ENCODE measurements at regions not wholly inside any gene's neighbourhood (a gene's known extent, or its start where the extent isn't known, plus 50 kb on each side); places are given as distances from the start of the nearest gene placed in this dataset.

DNA sequence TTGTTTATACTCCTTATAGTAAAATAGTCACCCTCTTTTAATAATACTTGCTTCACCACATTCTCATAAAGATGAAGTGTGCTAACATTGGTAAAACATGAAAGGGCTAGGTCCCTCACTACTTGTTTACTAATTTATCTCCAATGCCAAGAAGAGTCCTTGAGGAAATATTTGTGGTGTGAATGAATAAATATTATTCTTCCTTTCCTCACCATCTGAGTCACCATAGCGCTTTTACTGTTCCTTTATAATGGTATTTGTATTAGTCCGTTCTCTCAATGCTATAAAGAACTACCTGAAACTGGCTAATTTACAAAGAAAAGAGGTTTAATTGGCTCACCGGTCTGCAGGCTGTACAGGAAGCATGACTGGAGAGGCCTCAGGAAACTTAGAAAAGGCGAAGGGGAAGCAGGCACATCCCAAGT, 222.8 kb upstream of the ZRANB2 start:
- TF ChIP-seq GATA2 (CRISPR knock-in tag; IDR thresholded peaks at IDR 0.05) (no peak), GABPA (IDR thresholded peaks at IDR 0.05; ENCODE audit: low read depth) (no peak), ELF1 (IDR thresholded peaks at IDR 0.05) (no peak), EP300 (IDR thresholded peaks at IDR 0.05; ENCODE audit: borderline replicate concordance in 1 of 2, low read depth in 1 of 2, low read length in 1 of 2) (no peak), FOXM1 (IDR thresholded peaks at IDR 0.05; ENCODE audit: low read depth) (no peak), RXRA (IDR thresholded peaks at IDR 0.05; ENCODE audit: borderline replicate concordance, low read depth) (no peak), POLR2AphosphoS5 (IDR thresholded peaks at IDR 0.05; ENCODE audit: low read depth, low read length) (no peak)
- TF ChIP-seq, protein P1, sequence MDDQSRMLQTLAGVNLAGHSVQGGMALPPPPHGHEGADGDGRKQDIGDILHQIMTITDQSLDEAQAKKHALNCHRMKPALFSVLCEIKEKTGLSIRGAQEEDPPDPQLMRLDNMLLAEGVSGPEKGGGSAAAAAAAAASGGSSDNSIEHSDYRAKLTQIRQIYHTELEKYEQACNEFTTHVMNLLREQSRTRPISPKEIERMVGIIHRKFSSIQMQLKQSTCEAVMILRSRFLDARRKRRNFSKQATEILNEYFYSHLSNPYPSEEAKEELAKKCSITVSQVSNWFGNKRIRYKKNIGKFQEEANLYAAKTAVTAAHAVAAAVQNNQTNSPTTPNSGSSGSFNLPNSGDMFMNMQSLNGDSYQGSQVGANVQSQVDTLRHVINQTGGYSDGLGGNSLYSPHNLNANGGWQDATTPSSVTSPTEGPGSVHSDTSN (IDR thresholded peaks at IDR 0.05), result no peak
- H4K20me1 ChIP-seq (ENCODE audit: insufficient read depth), result no peaks in the 10 kb centered on the region
- DNase-seq, result no peak
- H3K9me3 ChIP-seq, result no peaks in the 10 kb centered on the region
- ChIA-PET CTCF (no interaction called here), POLR2A (no interaction called here)
- H2AFZ ChIP-seq (ENCODE audit: low read depth), result no peak overlapping the region
- H3K4me1 ChIP-seq (ENCODE audit: control insufficient read depth in 1 of 2, insufficient read depth in 2 of 2, low read depth in 1 of 2, low read length in 1 of 2), result no peaks in the 10 kb centered on the region; a peak in 2 of 4 replicates
- H3K36me3 ChIP-seq (replicated peaks in 1 of 2; ENCODE audit: control insufficient read depth in 1 of 2, insufficient read depth in 2 of 2, low read length in 1 of 2), result no peaks in the 10 kb centered on the region
- no peaks in the 10 kb centered on the region for H3F3A ChIP-seq (replicated peaks; ENCODE audit: insufficient read depth)
- no peak overlapping the region for H3K4me3 ChIP-seq (ENCODE audit: low read depth in 2 of 2, low read length in 1 of 2)
- no peaks in the 10 kb centered on the region for H3K27me3 ChIP-seq (ENCODE audit: insufficient read depth)
- 37% methylated on average over 4 of the region's 4 CpGs for WGBS (ENCODE audit: low lambda C conversion rate)
- no peaks in the 10 kb centered on the region for H3K9me2 ChIP-seq
- no peak overlapping the region for H3K27ac ChIP-seq (ENCODE audit: low read depth in 2 of 2, low read length in 1 of 2)
- no peaks in the 10 kb centered on the region for H3K79me2 ChIP-seq (ENCODE audit: insufficient read depth)
- H3K4me2 ChIP-seq, result no peak overlapping the region
- no peak overlapping the region for H3K9ac ChIP-seq

GRCh38 chr1:71298633-71299032, 217.8 kb upstream of the ZRANB2 start:
- Histone ChIP-seq H3K4me1 (ENCODE audit: control insufficient read depth in 1 of 2, insufficient read depth in 2 of 2, low read depth in 1 of 2, low read length in 1 of 2) (no peaks in the 10 kb centered on the region; a peak in 1 of 4 replicates), H3K27ac (ENCODE audit: low read depth in 2 of 2, low read length in 1 of 2) (no peak overlapping the region), H3F3A (replicated peaks; ENCODE audit: insufficient read depth) (no peaks in the 10 kb centered on the region), H4K20me1 (ENCODE audit: insufficient read depth) (no peaks in the 10 kb centered on the region), H2AFZ (ENCODE audit: low read depth) (no peak overlapping the region), H3K9ac (no peak overlapping the region), H3K4me2 (no peak overlapping the region), H3K9me2 (no peaks in the 10 kb centered on the region), H3K79me2 (ENCODE audit: insufficient read depth) (no peaks in the 10 kb centered on the region), H3K27me3 (ENCODE audit: insufficient read depth) (no peaks in the 10 kb centered on the region), H3K36me3 (replicated peaks in 1 of 2; ENCODE audit: control insufficient read depth in 1 of 2, insufficient read depth in 2 of 2, low read length in 1 of 2) (no peaks in the 10 kb centered on the region), H3K9me3 (no peaks in the 10 kb centered on the region), H3K4me3 (ENCODE audit: low read depth in 2 of 2, low read length in 1 of 2) (no peak overlapping the region)
- POLR2A ChIA-PET, result no interaction called here
- no peak for DNase-seq
- CTCF ChIA-PET, result no interaction called here
- no peak for TF ChIP-seq CTCF (IDR thresholded peaks at IDR 0.05)
- TF ChIP-seq SIN3A (IDR thresholded peaks at IDR 0.05; ENCODE audit: borderline replicate concordance, low read depth, low read length), result no peak
- TF ChIP-seq, protein P2, sequence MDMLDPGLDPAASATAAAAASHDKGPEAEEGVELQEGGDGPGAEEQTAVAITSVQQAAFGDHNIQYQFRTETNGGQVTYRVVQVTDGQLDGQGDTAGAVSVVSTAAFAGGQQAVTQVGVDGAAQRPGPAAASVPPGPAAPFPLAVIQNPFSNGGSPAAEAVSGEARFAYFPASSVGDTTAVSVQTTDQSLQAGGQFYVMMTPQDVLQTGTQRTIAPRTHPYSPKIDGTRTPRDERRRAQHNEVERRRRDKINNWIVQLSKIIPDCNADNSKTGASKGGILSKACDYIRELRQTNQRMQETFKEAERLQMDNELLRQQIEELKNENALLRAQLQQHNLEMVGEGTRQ (IDR thresholded peaks at IDR 0.05; ENCODE audit: borderline replicate concordance, low read depth, low read length), result no peak
- TF ChIP-seq FOSL2 (IDR thresholded peaks at IDR 0.05; ENCODE audit: borderline replicate concordance, low read depth), result no peak
- no peak for TF ChIP-seq MXI1 (IDR thresholded peaks at IDR 0.05; ENCODE audit: low read depth, low read length)
- 40% methylated on average over 2 of the region's 2 CpGs for WGBS (ENCODE audit: low lambda C conversion rate)
